ENCODE measurements at regions not wholly inside any gene's neighbourhood (a gene's known extent, or its start where the extent isn't known, plus 50 kb on each side); places are given as distances from the start of the nearest gene placed in this dataset.

- TF ChIP-seq CTCF (conservative IDR thresholded peaks at IDR 0.05; ENCODE audit: low read depth, low read length) = no peak
- no peak for TF ChIP-seq EZH2 (IDR thresholded peaks at IDR 0.05; ENCODE audit: borderline replicate concordance, low read depth, low read length, poor library complexity, severe bottlenecking)
Observed at GRCh38 chr15:62715946-62716345, 326.6 kb upstream of the TPM1 start.

All from A673 (cell line).